WERI-Rb-1 (cell line): ENCODE measurements at regions not wholly inside any gene's neighbourhood (a gene's known extent, or its start where the extent isn't known, plus 50 kb on each side); places are given as distances from the start of the nearest gene placed in this dataset.

ENCODE experiments used
- DNase-seq: peaks from one replicate; pipeline ENCODE4 v3.0.0-alpha.2; 2020
- H3K27ac ChIP-seq: fragments of 250-450 bp; sonication (Bioruptor Pico); 2 replicates; pipeline ENCODE4 v1.5.1; 2020; ENCODE audit warnings: mild to moderate bottlenecking, moderate library complexity
- H3K27me3 ChIP-seq: fragments of 250-450 bp; sonication (Bioruptor Pico); 2 replicates; pipeline ENCODE4 v1.5.1; 2021; ENCODE audit warnings: mild to moderate bottlenecking, low read depth, moderate library complexity; ENCODE audit not compliant: insufficient read depth, severe bottlenecking
- H3K36me3 ChIP-seq: fragments of 250-450 bp; sonication (Bioruptor Pico); 2 replicates; pipeline ENCODE4 v1.5.1; 2020; ENCODE audit warnings: mild to moderate bottlenecking, moderate library complexity
- H3K4me3 ChIP-seq: 2 replicates; pipeline ENCODE4 v1.5.1; 2011; ENCODE audit warnings: low read depth, mild to moderate bottlenecking, control low read depth, low read length
- H3K9me3 ChIP-seq: fragments of 250-450 bp; sonication (Bioruptor Pico); 2 replicates; pipeline ENCODE4 v1.5.1; 2021; ENCODE audit warnings: mild to moderate bottlenecking, moderate library complexity; ENCODE audit not compliant: severe bottlenecking
- CTCF ChIP-seq: IDR thresholded peaks from 2 replicates; pipeline ENCODE4 v1.5.1; 2011; ENCODE audit warnings: low read depth, mild to moderate bottlenecking, control low read depth, inconsistent platforms, low read length

GRCh38 chr20:12306107-12306506 lies 388.4 kb downstream of the BTBD3 start:
- no peak for DNase-seq
- Histone ChIP-seq H3K36me3 (no peaks in the 10 kb centered on the region), H3K27ac (no peak overlapping the region), H3K4me3 (no peak overlapping the region), H3K27me3 (no peaks in the 10 kb centered on the region), H3K9me3 (no peaks in the 10 kb centered on the region)
- TF ChIP-seq CTCF, result no peak

GRCh38 chr20:12311094-12311865 lies 393.6 kb downstream of the BTBD3 start:
- no peak for DNase-seq
- H3K9me3 ChIP-seq, result no peaks in the 10 kb centered on the region
- H3K27ac ChIP-seq, result no peak overlapping the region
- no peaks in the 10 kb centered on the region for H3K36me3 ChIP-seq
- no peak for TF ChIP-seq CTCF
- H3K27me3 ChIP-seq, result no peaks in the 10 kb centered on the region
- no peak overlapping the region for H3K4me3 ChIP-seq

- DNase-seq, result no peak
- no peaks in the 10 kb centered on the region for H3K36me3 ChIP-seq
- no peak for TF ChIP-seq CTCF
- no peak overlapping the region for H3K4me3 ChIP-seq
- H3K27me3 ChIP-seq, result no peaks in the 10 kb centered on the region
- no peaks in the 10 kb centered on the region for H3K9me3 ChIP-seq
- H3K27ac ChIP-seq, result no peak overlapping the region
Observed at GRCh38 chr20:12315652-12316051, 398.0 kb downstream of the BTBD3 start.

GRCh38 chr20:12316794-12317193 lies 399.1 kb downstream of the BTBD3 start:
- Histone ChIP-seq H3K4me3 (no peak overlapping the region), H3K27ac (no peak overlapping the region), H3K36me3 (no peaks in the 10 kb centered on the region), H3K27me3 (no peaks in the 10 kb centered on the region), H3K9me3 (no peaks in the 10 kb centered on the region)
- TF ChIP-seq CTCF, result no peak
- no peak for DNase-seq

GRCh38 chr20:12317433-12317832 lies 399.7 kb downstream of the BTBD3 start:
- TF ChIP-seq CTCF, result no peak
- H3K9me3 ChIP-seq, result no peaks in the 10 kb centered on the region
- no peak for DNase-seq
- no peaks in the 10 kb centered on the region for H3K27me3 ChIP-seq
- no peak overlapping the region for H3K27ac ChIP-seq
- H3K4me3 ChIP-seq, result no peak overlapping the region
- no peaks in the 10 kb centered on the region for H3K36me3 ChIP-seq

GRCh38 chr20:12318043-12318442 lies 400.4 kb downstream of the BTBD3 start:
- Histone ChIP-seq H3K36me3 (no peaks in the 10 kb centered on the region), H3K27me3 (no peaks in the 10 kb centered on the region), H3K27ac (no peak overlapping the region), H3K4me3 (no peak overlapping the region), H3K9me3 (no peaks in the 10 kb centered on the region)
- TF ChIP-seq CTCF, result no peak
- DNase-seq, result no peak
